ENCODE measurements at regions not wholly inside any gene's neighbourhood (a gene's known extent, or its start where the extent isn't known, plus 50 kb on each side); places are given as distances from the start of the nearest gene placed in this dataset.

GRCh38 chr1:212219679-212220463 lies 65.3 kb upstream of the PPP2R5A start:
- no peaks in the 10 kb centered on the region for H3K36me3 ChIP-seq (ENCODE audit: control insufficient read depth in 5 of 5, insufficient read depth in 5 of 5, low read length in 5 of 5)
- no peak overlapping the region for H3K4me3 ChIP-seq (ENCODE audit: low read depth in 1 of 5, low read length in 5 of 5)
- H3K27ac ChIP-seq (ENCODE audit: low read depth, low read length): peak overlapping the region; percentile 68
- peaks cover 7 to 26% (median 21%) of the 10 kb centered on the region in 5 donors for H3K4me1 ChIP-seq (ENCODE audit: control insufficient read depth in 5 of 5, insufficient read depth in 5 of 5, low read length in 5 of 5)
- no peaks in the 10 kb centered on the region for H3K9me3 ChIP-seq (ENCODE audit: control insufficient read depth in 5 of 5, low read length in 5 of 5)
- H3K27me3 ChIP-seq (ENCODE audit: control insufficient read depth in 5 of 5, insufficient read depth in 4 of 5, low read length in 5 of 5): no peaks in the 10 kb centered on the region
- no peak overlapping the region for H3K9ac ChIP-seq (ENCODE audit: low read length in 5 of 5)

DNA sequence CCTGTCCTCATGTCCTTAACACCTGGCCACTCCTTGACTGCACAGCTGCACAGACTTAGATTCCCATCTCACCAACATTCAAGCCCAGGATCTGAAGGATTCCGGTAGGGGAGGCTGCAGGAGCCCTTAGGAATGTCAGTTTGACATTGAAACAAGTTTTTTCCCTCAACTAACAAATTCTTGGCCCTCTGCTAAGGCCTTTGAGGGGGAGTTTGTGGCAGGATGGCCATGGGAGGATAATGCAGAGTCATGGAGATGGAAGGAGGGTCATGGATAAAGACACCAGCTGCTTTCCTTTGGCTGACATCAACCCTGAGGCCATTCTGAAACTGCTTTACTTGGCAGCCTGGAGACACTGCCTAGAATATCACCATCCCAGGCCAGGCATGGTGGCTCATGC lies 63.4 kb upstream of the PPP2R5A start:
- Histone ChIP-seq H3K27ac (ENCODE audit: low read depth, low read length) (no peak overlapping the region), H3K4me1 (ENCODE audit: control insufficient read depth in 5 of 5, insufficient read depth in 5 of 5, low read length in 5 of 5) (peaks cover 12 to 44% (median 38%) of the 10 kb centered on the region in 5 donors), H3K9me3 (ENCODE audit: control insufficient read depth in 5 of 5, low read length in 5 of 5) (no peaks in the 10 kb centered on the region), H3K36me3 (ENCODE audit: control insufficient read depth in 5 of 5, insufficient read depth in 5 of 5, low read length in 5 of 5) (no peaks in the 10 kb centered on the region), H3K27me3 (ENCODE audit: control insufficient read depth in 5 of 5, insufficient read depth in 4 of 5, low read length in 5 of 5) (no peaks in the 10 kb centered on the region), H3K9ac (ENCODE audit: low read length in 5 of 5) (no peak overlapping the region), H3K4me3 (ENCODE audit: low read depth in 1 of 5, low read length in 5 of 5) (no peak overlapping the region)

- H3K4me1 ChIP-seq (ENCODE audit: control insufficient read depth in 5 of 5, insufficient read depth in 5 of 5, low read length in 5 of 5): peaks cover 5 to 31% (median 19%) of the 10 kb centered on the region in 5 donors
- H3K4me3 ChIP-seq (ENCODE audit: low read depth in 1 of 5, low read length in 5 of 5): peak overlapping the region in 1 of 5 donors; percentile 15
- no peaks in the 10 kb centered on the region for H3K9me3 ChIP-seq (ENCODE audit: control insufficient read depth in 5 of 5, low read length in 5 of 5)
- H3K9ac ChIP-seq (ENCODE audit: low read length in 5 of 5): peak overlapping the region in 1 of 5 donors; percentile 39
- no peaks in the 10 kb centered on the region for H3K27me3 ChIP-seq (ENCODE audit: control insufficient read depth in 5 of 5, insufficient read depth in 4 of 5, low read length in 5 of 5)
- no peaks in the 10 kb centered on the region for H3K36me3 ChIP-seq (ENCODE audit: control insufficient read depth in 5 of 5, insufficient read depth in 5 of 5, low read length in 5 of 5)
- no peak overlapping the region for H3K27ac ChIP-seq (ENCODE audit: low read depth, low read length)
Measured at GRCh38 chr1:212224102-212224501, 61.1 kb upstream of the PPP2R5A start.

- Histone ChIP-seq H3K27me3 (ENCODE audit: control insufficient read depth in 5 of 5, insufficient read depth in 4 of 5, low read length in 5 of 5) (no peaks in the 10 kb centered on the region), H3K4me1 (ENCODE audit: control insufficient read depth in 5 of 5, insufficient read depth in 5 of 5, low read length in 5 of 5) (peaks cover 5 to 29% (median 19%) of the 10 kb centered on the region in 5 donors), H3K9ac (ENCODE audit: low read length in 5 of 5) (no peak overlapping the region), H3K27ac (ENCODE audit: low read depth, low read length) (peak overlapping the region; percentile 92), H3K36me3 (ENCODE audit: control insufficient read depth in 5 of 5, insufficient read depth in 5 of 5, low read length in 5 of 5) (no peaks in the 10 kb centered on the region), H3K4me3 (ENCODE audit: low read depth in 1 of 5, low read length in 5 of 5) (no peak overlapping the region), H3K9me3 (ENCODE audit: control insufficient read depth in 5 of 5, low read length in 5 of 5) (no peaks in the 10 kb centered on the region)
Measured at GRCh38 chr1:212225416-212225815, 59.8 kb upstream of the PPP2R5A start.

GRCh38 chr1:212225871-212226302 lies 59.3 kb upstream of the PPP2R5A start:
- H3K4me1 ChIP-seq (ENCODE audit: control insufficient read depth in 5 of 5, insufficient read depth in 5 of 5, low read length in 5 of 5): peaks cover 5 to 29% (median 19%) of the 10 kb centered on the region in 5 donors
- no peaks in the 10 kb centered on the region for H3K27me3 ChIP-seq (ENCODE audit: control insufficient read depth in 5 of 5, insufficient read depth in 4 of 5, low read length in 5 of 5)
- H3K27ac ChIP-seq (ENCODE audit: low read depth, low read length): peak overlapping the region; percentile 92
- no peak overlapping the region for H3K9ac ChIP-seq (ENCODE audit: low read length in 5 of 5)
- H3K9me3 ChIP-seq (ENCODE audit: control insufficient read depth in 5 of 5, low read length in 5 of 5): no peaks in the 10 kb centered on the region
- H3K4me3 ChIP-seq (ENCODE audit: low read depth in 1 of 5, low read length in 5 of 5): no peak overlapping the region
- no peaks in the 10 kb centered on the region for H3K36me3 ChIP-seq (ENCODE audit: control insufficient read depth in 5 of 5, insufficient read depth in 5 of 5, low read length in 5 of 5)

DNA sequence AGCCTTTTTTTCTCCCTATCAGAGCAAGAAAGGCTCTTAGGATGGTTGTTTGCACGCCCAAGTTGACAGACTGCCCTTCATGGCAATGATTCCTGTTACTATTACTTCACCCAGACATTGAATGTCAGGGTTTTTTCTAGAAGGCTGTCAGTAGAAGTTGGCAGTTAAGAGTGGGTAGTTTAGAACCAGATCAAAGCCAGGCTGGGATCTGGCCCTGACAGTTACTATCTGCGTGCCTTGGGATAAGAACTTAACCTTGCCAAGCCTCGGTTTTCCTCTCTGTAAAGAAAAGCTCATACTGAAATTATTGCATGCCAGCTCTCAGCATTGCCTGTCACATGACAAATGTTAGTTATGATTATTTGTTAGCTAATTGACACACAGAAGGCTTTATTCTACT lies 58.7 kb upstream of the PPP2R5A start:
- no peak overlapping the region for H3K9ac ChIP-seq (ENCODE audit: low read length in 5 of 5)
- peak overlapping the region; percentile 92 for H3K27ac ChIP-seq (ENCODE audit: low read depth, low read length)
- H3K36me3 ChIP-seq (ENCODE audit: control insufficient read depth in 5 of 5, insufficient read depth in 5 of 5, low read length in 5 of 5): no peaks in the 10 kb centered on the region
- no peaks in the 10 kb centered on the region for H3K9me3 ChIP-seq (ENCODE audit: control insufficient read depth in 5 of 5, low read length in 5 of 5)
- no peak overlapping the region for H3K4me3 ChIP-seq (ENCODE audit: low read depth in 1 of 5, low read length in 5 of 5)
- no peaks in the 10 kb centered on the region for H3K27me3 ChIP-seq (ENCODE audit: control insufficient read depth in 5 of 5, insufficient read depth in 4 of 5, low read length in 5 of 5)
- H3K4me1 ChIP-seq (ENCODE audit: control insufficient read depth in 5 of 5, insufficient read depth in 5 of 5, low read length in 5 of 5): peaks cover 5 to 29% (median 19%) of the 10 kb centered on the region in 5 donors

GRCh38 chr1:212228076-212228475 lies 57.1 kb upstream of the PPP2R5A start:
- Histone ChIP-seq H3K27ac (ENCODE audit: low read depth, low read length) (no peak overlapping the region), H3K9me3 (ENCODE audit: control insufficient read depth in 5 of 5, low read length in 5 of 5) (no peaks in the 10 kb centered on the region), H3K9ac (ENCODE audit: low read length in 5 of 5) (no peak overlapping the region), H3K4me3 (ENCODE audit: low read depth in 1 of 5, low read length in 5 of 5) (no peak overlapping the region), H3K27me3 (ENCODE audit: control insufficient read depth in 5 of 5, insufficient read depth in 4 of 5, low read length in 5 of 5) (no peaks in the 10 kb centered on the region), H3K36me3 (ENCODE audit: control insufficient read depth in 5 of 5, insufficient read depth in 5 of 5, low read length in 5 of 5) (no peaks in the 10 kb centered on the region), H3K4me1 (ENCODE audit: control insufficient read depth in 5 of 5, insufficient read depth in 5 of 5, low read length in 5 of 5) (peaks cover 5 to 29% (median 19%) of the 10 kb centered on the region in 5 donors)

DNA sequence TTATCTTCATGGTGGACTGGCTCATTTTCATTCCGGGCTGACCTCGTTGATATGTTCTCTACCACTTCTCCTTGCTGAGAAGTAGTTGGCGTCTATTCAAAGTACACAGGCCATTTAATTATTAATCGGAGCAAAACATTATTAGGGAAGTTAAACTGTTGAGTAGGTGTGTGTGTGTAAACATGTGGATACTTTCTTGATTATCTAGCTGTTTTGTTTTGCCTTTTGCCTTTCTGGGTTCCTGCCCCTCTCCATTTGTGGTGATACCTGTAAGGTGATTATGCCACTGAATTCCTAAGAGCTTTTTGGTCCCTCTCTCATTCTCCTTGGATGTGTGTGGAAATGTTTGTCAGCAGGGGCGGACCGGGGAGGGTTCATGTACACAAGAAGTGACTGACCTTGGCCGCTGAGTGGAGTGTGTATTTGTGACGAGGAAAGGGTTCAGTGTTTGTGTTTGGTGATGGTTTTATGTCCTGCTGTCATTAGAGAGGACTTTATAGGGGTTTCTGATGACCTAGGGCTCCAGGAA lies 56.6 kb upstream of the PPP2R5A start:
- no peaks in the 10 kb centered on the region for H3K9me3 ChIP-seq (ENCODE audit: control insufficient read depth in 5 of 5, low read length in 5 of 5)
- no peak overlapping the region for H3K9ac ChIP-seq (ENCODE audit: low read length in 5 of 5)
- H3K4me1 ChIP-seq (ENCODE audit: control insufficient read depth in 5 of 5, insufficient read depth in 5 of 5, low read length in 5 of 5): peaks cover 5 to 29% (median 19%) of the 10 kb centered on the region in 5 donors
- no peak overlapping the region for H3K4me3 ChIP-seq (ENCODE audit: low read depth in 1 of 5, low read length in 5 of 5)
- no peaks in the 10 kb centered on the region for H3K27me3 ChIP-seq (ENCODE audit: control insufficient read depth in 5 of 5, insufficient read depth in 4 of 5, low read length in 5 of 5)
- no peak overlapping the region for H3K27ac ChIP-seq (ENCODE audit: low read depth, low read length)
- H3K36me3 ChIP-seq (ENCODE audit: control insufficient read depth in 5 of 5, insufficient read depth in 5 of 5, low read length in 5 of 5): no peaks in the 10 kb centered on the region

DNA sequence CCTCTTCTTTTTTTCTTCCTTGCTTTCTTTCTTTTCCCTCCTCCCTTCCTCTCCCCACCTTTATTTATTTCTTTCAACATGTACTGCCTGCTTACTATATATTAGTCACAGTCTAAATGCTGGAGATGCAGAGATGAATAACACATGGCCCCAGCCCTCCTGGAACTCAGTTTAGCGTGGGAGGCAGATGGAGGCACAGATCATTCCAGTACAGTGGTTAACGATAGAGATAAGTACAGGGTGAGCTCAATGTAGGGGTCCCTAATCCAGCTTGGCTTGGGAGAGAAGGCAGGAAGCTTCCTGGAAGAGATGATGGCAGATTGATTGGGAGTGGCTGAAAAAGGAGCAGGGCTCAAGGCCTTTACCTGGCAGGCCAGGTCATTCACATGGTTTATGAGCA lies 55.6 kb upstream of the PPP2R5A start:
- Histone ChIP-seq H3K9me3 (ENCODE audit: control insufficient read depth in 5 of 5, low read length in 5 of 5) (no peaks in the 10 kb centered on the region), H3K4me1 (ENCODE audit: control insufficient read depth in 5 of 5, insufficient read depth in 5 of 5, low read length in 5 of 5) (peaks cover 5 to 28% (median 23%) of the 10 kb centered on the region in 5 donors), H3K4me3 (ENCODE audit: low read depth in 1 of 5, low read length in 5 of 5) (no peak overlapping the region), H3K9ac (ENCODE audit: low read length in 5 of 5) (no peak overlapping the region), H3K36me3 (ENCODE audit: control insufficient read depth in 5 of 5, insufficient read depth in 5 of 5, low read length in 5 of 5) (no peaks in the 10 kb centered on the region), H3K27me3 (ENCODE audit: control insufficient read depth in 5 of 5, insufficient read depth in 4 of 5, low read length in 5 of 5) (no peaks in the 10 kb centered on the region), H3K27ac (ENCODE audit: low read depth, low read length) (no peak overlapping the region)

- no peaks in the 10 kb centered on the region for H3K27me3 ChIP-seq (ENCODE audit: control insufficient read depth in 5 of 5, insufficient read depth in 4 of 5, low read length in 5 of 5)
- H3K9ac ChIP-seq (ENCODE audit: low read length in 5 of 5): no peak overlapping the region
- peaks cover 5 to 27% (median 19%) of the 10 kb centered on the region in 5 donors for H3K4me1 ChIP-seq (ENCODE audit: control insufficient read depth in 5 of 5, insufficient read depth in 5 of 5, low read length in 5 of 5)
- H3K27ac ChIP-seq (ENCODE audit: low read depth, low read length): no peak overlapping the region
- no peaks in the 10 kb centered on the region for H3K9me3 ChIP-seq (ENCODE audit: control insufficient read depth in 5 of 5, low read length in 5 of 5)
- no peak overlapping the region for H3K4me3 ChIP-seq (ENCODE audit: low read depth in 1 of 5, low read length in 5 of 5)
- H3K36me3 ChIP-seq (ENCODE audit: control insufficient read depth in 5 of 5, insufficient read depth in 5 of 5, low read length in 5 of 5): no peaks in the 10 kb centered on the region
Measured at GRCh38 chr1:212230329-212230728, 54.9 kb upstream of the PPP2R5A start.

Measured in subcutaneous abdominal adipose tissue (tissue), 5 donors.